ENCODE measurements at regions not wholly inside any gene's neighbourhood (a gene's known extent, or its start where the extent isn't known, plus 50 kb on each side); places are given as distances from the start of the nearest gene placed in this dataset.

GRCh38 chr7:131274986-131275385, 52.7 kb upstream of the MKLN1 start:
- TF ChIP-seq CTCF (IDR thresholded peaks at IDR 0.05) (no peak), POLR2A (IDR thresholded peaks at IDR 0.05) (no peak), EP300 (IDR thresholded peaks at IDR 0.05) (no peak)

All from tibial nerve (tissue), 4 donors.